GM12878 (cell line): ENCODE measurements at regions not wholly inside any gene's neighbourhood (a gene's known extent, or its start where the extent isn't known, plus 50 kb on each side); places are given as distances from the start of the nearest gene placed in this dataset.

Experiments
- ATAC-seq: fragments of 200-7000 bp; cut with Tn5 transposase; 3 replicates; pipeline ENCODE4 v1.9.1; 2020; ENCODE audit warnings: mild to moderate bottlenecking, moderate library complexity
- BruUV-seq: library from RNA; stranded (reverse); fragments of 400-500 nt; replicated peaks from 2 replicates; lab custom pipeline; 2021; lab: Mats Ljungman, UMichigan
- CTCF ChIA-PET: fragments of 300-600 bp; sonication (Branson Sonifier 250); formaldehyde crosslinking; extraction: SDS; loops from one replicate; lab custom pipeline; 2021; ENCODE audit warnings: inconsistent platforms; lab: Yijun Ruan, JAX
- POLR2A ChIA-PET: fragments of 350-600 bp; formaldehyde crosslinking; extraction: SDS; loops from one replicate; lab custom pipeline; 2021; ENCODE audit warnings: inconsistent platforms; lab: Charles Lee
- RAD21 ChIA-PET: fragments of 300-600 bp; sonication (Branson Sonifier 250); formaldehyde crosslinking; loops from one replicate; lab custom pipeline; 2023; ENCODE audit warnings: antibody characterized with exemption; ENCODE audit not compliant: unreplicated experiment; lab: Charles Lee
- SMC1A ChIA-PET: fragments of 300-600 bp; sonication (Branson Sonifier 250); formaldehyde crosslinking; loops from one replicate; lab custom pipeline; 2023; ENCODE audit not compliant: unreplicated experiment, uncharacterized antibody; lab: Charles Lee
- DNase-seq: peaks from one replicate; pipeline ENCODE4 v3.0.0-alpha.2; 2011; ENCODE audit warnings: low read depth, low spot score
- FAIRE-seq: peaks from 3 replicates; lab custom pipeline; 2011; peaks lifted over from hg19 to GRCh38; lab: Jason Lieb, UNC
- H2AFZ ChIP-seq: 2 replicates; pipeline ENCODE4 v1.6.0; 2011; ENCODE audit warnings: low read depth, low read length, control low read depth; ENCODE audit not compliant: control insufficient read depth
- H3K27ac ChIP-seq: 2 replicates; pipeline ENCODE4 v1.5.1; 2011; ENCODE audit warnings: control low read depth; ENCODE audit not compliant: control insufficient read depth, insufficient read depth
- H3K27me3 ChIP-seq, 2 experiments: replicated peaks in 1 of 2; 2 replicates each; pipeline versions ENCODE4 v1.6.0 to v1.6.1; 2011; ENCODE audit warnings: low read length in 1 of 2; ENCODE audit not compliant: control insufficient read depth in 2 of 2, insufficient read depth in 2 of 2
- H3K36me3 ChIP-seq, 2 experiments: 2 replicates each; pipeline ENCODE4 v1.5.1; 2011; ENCODE audit warnings: low read length in 1 of 2; ENCODE audit not compliant: control insufficient read depth in 2 of 2, insufficient read depth in 2 of 2
- H3K4me1 ChIP-seq: 2 replicates; pipeline ENCODE4 v1.6.1; 2011; ENCODE audit warnings: mild to moderate bottlenecking, low read length, moderate library complexity, mixed read lengths; ENCODE audit not compliant: control insufficient read depth, insufficient read depth
- H3K4me2 ChIP-seq: 2 replicates; pipeline ENCODE4 v1.6.0; 2011; ENCODE audit warnings: control low read depth; ENCODE audit not compliant: control insufficient read depth, insufficient read depth
- H3K4me3 ChIP-seq: fragments of 200-600 bp; sonication (generic); 2 replicates; pipeline ENCODE4 v1.5.1; 2016
- H3K79me2 ChIP-seq: 2 replicates; pipeline ENCODE4 v1.6.0; 2011; ENCODE audit warnings: low read length; ENCODE audit not compliant: control insufficient read depth, insufficient read depth
- H3K9ac ChIP-seq: 2 replicates; pipeline ENCODE4 v1.8.0; 2011; ENCODE audit warnings: low read length, control low read depth, mixed read lengths; ENCODE audit not compliant: control insufficient read depth, insufficient read depth
- H3K9me3 ChIP-seq: replicated peaks from 3 replicates; pipeline ENCODE4 v1.5.1; 2011; ENCODE audit warnings: mild to moderate bottlenecking, low read length; ENCODE audit not compliant: control insufficient read depth, insufficient read depth
- H4K20me1 ChIP-seq: 2 replicates; pipeline ENCODE4 v1.6.0; 2011; ENCODE audit not compliant: control insufficient read depth, insufficient read depth
- ATF7 ChIP-seq: fragments of 450-650 bp; IDR thresholded peaks from 2 replicates; pipeline ENCODE4 v1.6.1; 2016; ENCODE audit warnings: low read depth, mild to moderate bottlenecking
- EGR1 ChIP-seq, 2 experiments: IDR thresholded peaks; 1 replicate in 1 of 2; 2 replicates in 1 of 2; pipeline ENCODE4 v1.6.1; 2011 to 2012; ENCODE audit warnings: low read depth in 2 of 2, low read length in 2 of 2, borderline replicate concordance in 1 of 2, mild to moderate bottlenecking in 1 of 2, moderate library complexity in 1 of 2
- FOS ChIP-seq: IDR thresholded peaks from 3 replicates; pipeline ENCODE4 v1.6.1; 2011; ENCODE audit warnings: borderline replicate concordance; ENCODE audit not compliant: insufficient read length; ENCODE audit errors: extremely low read depth
- HDAC2 ChIP-seq: fragments of 200-600 bp; sonication (generic); IDR thresholded peaks from 2 replicates; pipeline ENCODE4 v1.6.1; 2017
- HDAC6 ChIP-seq: fragments of 200-600 bp; sonication (generic); IDR thresholded peaks from one replicate; pipeline ENCODE4 v1.8.0; 2017; ENCODE audit warnings: antibody characterized with exemption; ENCODE audit not compliant: unreplicated experiment
- IKZF2 ChIP-seq, 2 experiments: fragments of 450-650 bp; IDR thresholded peaks; 2 replicates each; pipeline ENCODE4 v1.6.1; 2017; ENCODE audit warnings: mild to moderate bottlenecking in 2 of 2, moderate library complexity in 2 of 2
- MEF2B ChIP-seq: fragments of 450-650 bp; IDR thresholded peaks from 2 replicates; pipeline ENCODE4 v1.6.1; 2018; ENCODE audit warnings: mild to moderate bottlenecking, moderate library complexity; ENCODE audit not compliant: partially characterized antibody, poor library complexity, severe bottlenecking
- POU2F2 ChIP-seq: IDR thresholded peaks from 3 replicates; pipeline ENCODE4 v1.6.1; 2011; ENCODE audit warnings: low read depth, mild to moderate bottlenecking, low read length, borderline replicate concordance
- SMAD1 ChIP-seq: fragments of 450-650 bp; IDR thresholded peaks from 2 replicates; pipeline ENCODE4 v1.6.1; 2018; ENCODE audit warnings: mild to moderate bottlenecking, low read depth; ENCODE audit not compliant: partially characterized antibody
- SP1 ChIP-seq: IDR thresholded peaks from one replicate; pipeline ENCODE4 v1.6.1; 2011; ENCODE audit warnings: low read depth, low read length
- TARDBP ChIP-seq: IDR thresholded peaks from 2 replicates; pipeline ENCODE4 v1.6.1; 2016; ENCODE audit warnings: borderline replicate concordance
- TCF7 ChIP-seq: IDR thresholded peaks from 2 replicates; pipeline ENCODE4 v1.6.1; 2014; ENCODE audit warnings: antibody characterized with exemption, borderline replicate concordance
- ZNF24 ChIP-seq: fragments of 450-650 bp; IDR thresholded peaks from 2 replicates; pipeline ENCODE4 v1.6.1; 2017; ENCODE audit warnings: antibody characterized with exemption, mild to moderate bottlenecking
- ZZZ3 ChIP-seq: IDR thresholded peaks from 2 replicates; pipeline ENCODE4 v1.6.1; 2011; ENCODE audit warnings: low read depth; ENCODE audit not compliant: control insufficient read depth, insufficient read length
- WGBS: methylation state at CpG from one replicate; pipeline ENCODE4 v1.1.6; 2016; ENCODE audit warnings: low lambda C conversion rate; ENCODE audit not compliant: insufficient replicate concordance, insufficient coverage; ENCODE audit errors: missing lambda C conversion rate; 5-methylcytosine and 5-hydroxymethylcytosine counted together
- in situ Hi-C: fragments of 300-500 bp; cut with MboI; formaldehyde crosslinking; loops from 9 replicates; pipeline ENCODE4 v1.14.3; 2018; ENCODE audit warnings: mixed read lengths
- intact Hi-C: fragments of 100-400 bp; cut with micrococcal nuclease; formaldehyde crosslinking; loops from one replicate; pipeline ENCODE4 v1.14.2; 2022; ENCODE audit not compliant: unreplicated experiment
- TF ChIP-seq, protein P1 (sequence below): fragments of 450-650 bp; IDR thresholded peaks from 2 replicates; pipeline ENCODE4 v1.6.1; 2018; ENCODE audit warnings: mild to moderate bottlenecking, low read depth, moderate library complexity; ENCODE audit not compliant: partially characterized antibody
- TF ChIP-seq, protein P2 (sequence below): fragments of 450-650 bp; IDR thresholded peaks from 2 replicates; pipeline ENCODE4 v1.6.1; 2016; ENCODE audit warnings: mild to moderate bottlenecking
- TF ChIP-seq, protein P3 (sequence below): fragments of 450-650 bp; IDR thresholded peaks from 2 replicates; pipeline ENCODE4 v1.6.1; 2016; ENCODE audit warnings: mild to moderate bottlenecking

DNA sequence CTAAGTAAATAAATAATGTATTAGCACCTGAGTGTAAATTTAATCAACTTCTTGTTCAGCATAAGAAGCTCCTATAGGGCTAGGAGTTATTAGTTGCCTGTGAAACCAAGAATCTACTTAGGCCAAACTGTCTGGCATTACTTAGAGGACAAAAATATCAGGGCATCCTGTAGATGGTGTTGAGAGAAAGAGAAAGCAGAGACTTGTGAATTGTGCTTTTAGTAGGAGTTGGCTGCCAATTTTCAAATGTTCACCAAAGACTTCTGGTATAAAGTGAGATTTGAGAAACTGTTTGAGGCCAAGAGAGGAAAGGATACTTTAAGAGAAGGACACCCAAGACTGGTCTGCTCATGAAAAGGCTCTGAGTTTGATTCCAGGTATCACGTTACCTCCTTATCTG, 315.5 kb upstream of the DEPDC1 start:
- Histone ChIP-seq H2AFZ (no peak overlapping the region), H3K36me3 (no peaks in the 10 kb centered on the region), H4K20me1 (no peaks in the 10 kb centered on the region), H3K4me2 (no peak overlapping the region), H3K4me1 (no peaks in the 10 kb centered on the region)
- WGBS: 0% methylated on average over 1 of the region's 1 CpG
- in situ Hi-C loops: no loop called here
- no peak for ATAC-seq
- CTCF ChIA-PET: no interaction called here
- BruUV-seq: no TSS peak
- POLR2A ChIA-PET: no interaction called here
- no peak for TF ChIP-seq TARDBP
- no peak for TF ChIP-seq EGR1 (IDR thresholded peaks at IDR 0.05; ENCODE audit: borderline replicate concordance in 1 of 2, low read depth in 2 of 2, low read length in 2 of 2)
- no peak for TF ChIP-seq MEF2B
- TF ChIP-seq, protein P1, sequence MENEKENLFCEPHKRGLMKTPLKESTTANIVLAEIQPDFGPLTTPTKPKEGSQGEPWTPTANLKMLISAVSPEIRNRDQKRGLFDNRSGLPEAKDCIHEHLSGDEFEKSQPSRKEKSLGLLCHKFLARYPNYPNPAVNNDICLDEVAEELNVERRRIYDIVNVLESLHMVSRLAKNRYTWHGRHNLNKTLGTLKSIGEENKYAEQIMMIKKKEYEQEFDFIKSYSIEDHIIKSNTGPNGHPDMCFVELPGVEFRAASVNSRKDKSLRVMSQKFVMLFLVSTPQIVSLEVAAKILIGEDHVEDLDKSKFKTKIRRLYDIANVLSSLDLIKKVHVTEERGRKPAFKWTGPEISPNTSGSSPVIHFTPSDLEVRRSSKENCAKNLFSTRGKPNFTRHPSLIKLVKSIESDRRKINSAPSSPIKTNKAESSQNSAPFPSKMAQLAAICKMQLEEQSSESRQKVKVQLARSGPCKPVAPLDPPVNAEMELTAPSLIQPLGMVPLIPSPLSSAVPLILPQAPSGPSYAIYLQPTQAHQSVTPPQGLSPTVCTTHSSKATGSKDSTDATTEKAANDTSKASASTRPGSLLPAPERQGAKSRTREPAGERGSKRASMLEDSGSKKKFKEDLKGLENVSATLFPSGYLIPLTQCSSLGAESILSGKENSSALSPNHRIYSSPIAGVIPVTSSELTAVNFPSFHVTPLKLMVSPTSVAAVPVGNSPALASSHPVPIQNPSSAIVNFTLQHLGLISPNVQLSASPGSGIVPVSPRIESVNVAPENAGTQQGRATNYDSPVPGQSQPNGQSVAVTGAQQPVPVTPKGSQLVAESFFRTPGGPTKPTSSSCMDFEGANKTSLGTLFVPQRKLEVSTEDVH: no peak
- TF ChIP-seq ATF7: no peak
- TF ChIP-seq, protein P2, sequence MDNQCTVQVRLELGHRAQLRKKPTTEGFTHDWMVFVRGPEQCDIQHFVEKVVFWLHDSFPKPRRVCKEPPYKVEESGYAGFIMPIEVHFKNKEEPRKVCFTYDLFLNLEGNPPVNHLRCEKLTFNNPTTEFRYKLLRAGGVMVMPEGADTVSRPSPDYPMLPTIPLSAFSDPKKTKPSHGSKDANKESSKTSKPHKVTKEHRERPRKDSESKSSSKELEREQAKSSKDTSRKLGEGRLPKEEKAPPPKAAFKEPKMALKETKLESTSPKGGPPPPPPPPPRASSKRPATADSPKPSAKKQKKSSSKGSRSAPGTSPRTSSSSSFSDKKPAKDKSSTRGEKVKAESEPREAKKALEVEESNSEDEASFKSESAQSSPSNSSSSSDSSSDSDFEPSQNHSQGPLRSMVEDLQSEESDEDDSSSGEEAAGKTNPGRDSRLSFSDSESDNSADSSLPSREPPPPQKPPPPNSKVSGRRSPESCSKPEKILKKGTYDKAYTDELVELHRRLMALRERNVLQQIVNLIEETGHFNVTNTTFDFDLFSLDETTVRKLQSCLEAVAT: no peak
- no peak for TF ChIP-seq SMAD1
- TF ChIP-seq POU2F2: no peak
- TF ChIP-seq SP1: no peak
- no peak for TF ChIP-seq ZZZ3
- TF ChIP-seq, protein P3, sequence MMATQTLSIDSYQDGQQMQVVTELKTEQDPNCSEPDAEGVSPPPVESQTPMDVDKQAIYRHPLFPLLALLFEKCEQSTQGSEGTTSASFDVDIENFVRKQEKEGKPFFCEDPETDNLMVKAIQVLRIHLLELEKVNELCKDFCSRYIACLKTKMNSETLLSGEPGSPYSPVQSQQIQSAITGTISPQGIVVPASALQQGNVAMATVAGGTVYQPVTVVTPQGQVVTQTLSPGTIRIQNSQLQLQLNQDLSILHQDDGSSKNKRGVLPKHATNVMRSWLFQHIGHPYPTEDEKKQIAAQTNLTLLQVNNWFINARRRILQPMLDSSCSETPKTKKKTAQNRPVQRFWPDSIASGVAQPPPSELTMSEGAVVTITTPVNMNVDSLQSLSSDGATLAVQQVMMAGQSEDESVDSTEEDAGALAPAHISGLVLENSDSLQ: no peak
- TF ChIP-seq FOS: no peak
- TF ChIP-seq HDAC6: no peak
- TF ChIP-seq HDAC2: no peak
- no peak for TF ChIP-seq IKZF2 (IDR thresholded peaks at IDR 0.05)
- no peak for TF ChIP-seq ZNF24
- no peak for TF ChIP-seq TCF7
- TF ChIP-seq, all 136 proteins: peak for 0
- no peak for DNase-seq
- RAD21 ChIA-PET: no interaction called here
- intact Hi-C loops: no loop called here
- Histone ChIP-seq H3K27ac (no peak overlapping the region), H3K79me2 (no peaks in the 10 kb centered on the region), H3K4me3 (no peak overlapping the region), H3K27me3 (no peaks in the 10 kb centered on the region), H3K9me3 (no peaks in the 10 kb centered on the region), H3K9ac (no peak overlapping the region)
- SMC1A ChIA-PET: no interaction called here
- FAIRE-seq: no peak
